HG02678 (cell line): ENCODE measurements at regions not wholly inside any gene's neighbourhood (a gene's known extent, or its start where the extent isn't known, plus 50 kb on each side); places are given as distances from the start of the nearest gene placed in this dataset.

Experiments
- ATAC-seq: cut with Tn5 transposase; IDR thresholded peaks from one replicate; pipeline ENCODE4 v1.9.1; 2021; ENCODE audit warnings: mild to moderate bottlenecking, moderate library complexity; ENCODE audit not compliant: unreplicated experiment

GRCh38 chr7:116142850-116143249 is 67.5 kb upstream of the TES start:
- no peak for ATAC-seq

GRCh38 chr7:116145245-116145852 is 65.0 kb upstream of the TES start:
- ATAC-seq = peak; percentile 78

GRCh38 chr7:116148108-116148507 is 62.2 kb upstream of the TES start:
- no peak for ATAC-seq

- no peak for ATAC-seq
These were observed 61.7 kb upstream of the TES start for GRCh38 chr7:116148626-116149025.

GRCh38 chr7:116150588-116150987 is 59.8 kb upstream of the TES start:
- ATAC-seq = peak; percentile 93

GRCh38 chr7:116152276-116152675 is 58.1 kb upstream of the TES start:
- ATAC-seq = no peak

- no peak for ATAC-seq
These were observed 57.3 kb upstream of the TES start for GRCh38 chr7:116153050-116153449.

GRCh38 chr7:116159711-116160110 is 50.6 kb upstream of the TES start:
- ATAC-seq = no peak
